ENCODE measurements at regions not wholly inside any gene's neighbourhood (a gene's known extent, or its start where the extent isn't known, plus 50 kb on each side); places are given as distances from the start of the nearest gene placed in this dataset.

DNA sequence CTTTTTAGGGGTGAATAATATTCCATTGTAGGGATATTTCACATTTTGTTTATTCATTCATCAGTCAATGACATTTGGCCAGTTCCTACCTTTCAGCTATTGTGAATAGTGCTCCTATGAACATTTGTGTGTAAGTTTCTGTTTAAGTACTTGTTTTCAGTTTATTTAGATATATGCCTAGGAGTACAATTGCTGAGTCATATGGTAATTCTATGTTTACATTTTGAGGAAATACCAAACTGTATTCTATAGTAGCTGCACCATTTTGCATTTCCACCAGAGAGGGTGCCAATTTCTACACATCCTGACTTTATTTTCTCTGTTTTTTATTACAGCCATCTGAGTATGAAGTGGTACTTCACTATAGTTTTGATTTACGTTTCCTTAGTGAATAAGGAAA, 54.4 kb upstream of the ZNF236 start:
- no peak for TF ChIP-seq SAP30 (IDR thresholded peaks at IDR 0.05; ENCODE audit: insufficient read depth, insufficient replicate concordance, low read length)
- TF ChIP-seq KDM1A (IDR thresholded peaks at IDR 0.05; ENCODE audit: borderline replicate concordance, low read length): no peak
- TF ChIP-seq JUND (IDR thresholded peaks at IDR 0.05; ENCODE audit: low read length): no peak
- TF ChIP-seq EP300 (IDR thresholded peaks at IDR 0.05; ENCODE audit: borderline replicate concordance in 1 of 2, low read depth in 2 of 2, low read length in 2 of 2): no peak
- no peak for TF ChIP-seq EZH2 (IDR thresholded peaks at IDR 0.05; ENCODE audit: low read depth, low read length, severe bottlenecking)
- Histone ChIP-seq H3K9me3 (ENCODE audit: insufficient read depth in 2 of 2, low read depth in 1 of 2, low read length in 1 of 2) (no peaks in the 10 kb centered on the region), H3K4me3 (ENCODE audit: extremely low read depth in 1 of 4, insufficient read depth in 2 of 4, low read depth in 3 of 4, low read length in 4 of 4) (no peak overlapping the region), H2BK15ac (ENCODE audit: low read length) (no peak overlapping the region), H3K4ac (replicated peaks; ENCODE audit: insufficient read length, low read depth, low read length) (no peak overlapping the region), H3K79me2 (ENCODE audit: control insufficient read depth in 1 of 2, insufficient read depth in 2 of 2, low read length in 2 of 2) (no peaks in the 10 kb centered on the region), H4K20me1 (replicated peaks in 1 of 2; ENCODE audit: control insufficient read depth in 1 of 2, insufficient read depth in 2 of 2, low read length in 2 of 2) (no peaks in the 10 kb centered on the region), H2BK20ac (ENCODE audit: low read length) (no peak overlapping the region), H3K9ac (replicated peaks in 1 of 4; ENCODE audit: extremely low read depth in 1 of 4, low read depth in 3 of 4, low read length in 3 of 4) (no peak overlapping the region), H3K23ac (ENCODE audit: insufficient read length) (no peak overlapping the region), H3K4me2 (ENCODE audit: insufficient read depth in 1 of 2, low read depth in 2 of 2, low read length in 2 of 2) (no peak overlapping the region), H3K79me1 (ENCODE audit: low read depth, low read length) (no peaks in the 10 kb centered on the region), H3K36me3 (ENCODE audit: control insufficient read depth in 2 of 4, insufficient read depth in 4 of 4, low read length in 3 of 4) (no peaks in the 10 kb centered on the region), H3K56ac (replicated peaks; ENCODE audit: insufficient read length, low read depth, low read length) (no peak overlapping the region), H4K8ac (ENCODE audit: extremely low read depth, insufficient read depth, low read length) (no peak overlapping the region), H2BK12ac (ENCODE audit: low read depth, low read length) (no peak overlapping the region), H3K14ac (ENCODE audit: insufficient read length) (no peak overlapping the region), H2AK5ac (ENCODE audit: low read depth, low read length) (no peak overlapping the region), H3K27me3 (replicated peaks in 1 of 4; ENCODE audit: control insufficient read depth in 3 of 4, extremely low read depth in 1 of 4, insufficient read depth in 3 of 4, low read length in 3 of 4) (no peaks in the 10 kb centered on the region), H3K18ac (ENCODE audit: extremely low read depth, low read length) (no peak overlapping the region), H4K91ac (replicated peaks; ENCODE audit: insufficient read length, low read length) (no peak overlapping the region), H3K27ac (ENCODE audit: low read depth, low read length) (no peak overlapping the region), H3K4me1 (replicated peaks in 1 of 4; ENCODE audit: control insufficient read depth in 3 of 4, insufficient read depth in 4 of 4, low read length in 3 of 4) (peaks cover 0 to 2% (median 0%) of the 10 kb centered on the region in 4 experiments; a peak in 2 of 7 replicates), H2BK120ac (replicated peaks; ENCODE audit: low read depth, low read length) (no peak overlapping the region), H4K5ac (ENCODE audit: insufficient read length, low read depth, low read length) (no peak overlapping the region), H3K23me2 (ENCODE audit: low read depth, low read length) (no peaks in the 10 kb centered on the region), H2AFZ (ENCODE audit: low read length) (no peak overlapping the region), H2BK5ac (ENCODE audit: low read depth, low read length) (no peak overlapping the region)
- ChIA-PET POLR2A (ENCODE audit: partially characterized antibody) (no interaction called here), CTCF (ENCODE audit: partially characterized antibody) (interaction anchor here (3.0 kb wide), 1 partner anchor 13 kb away, joined by 11 read pairs; no protein-coding TSS in a partner anchor)
- WGBS, 2 experiments (ENCODE audit: extremely low coverage in 1 of 2, insufficient coverage in 1 of 2, insufficient read length in 1 of 2, insufficient replicate concordance in 2 of 2, low coverage in 1 of 2, low lambda C conversion rate in 2 of 2, missing lambda C conversion rate in 1 of 2): 100% methylated on average over 1 of the region's 1 CpG; no CpG with 5 or more reads in 1 of the 2 experiments
- DNase-seq (ENCODE audit: low read depth in 1 of 2, low spot score in 2 of 2) (no peak), FAIRE-seq (no peak)

All from H1 (cell line).